Keratinocyte (primary cell): ENCODE measurements at regions not wholly inside any gene's neighbourhood (a gene's known extent, or its start where the extent isn't known, plus 50 kb on each side); places are given as distances from the start of the nearest gene placed in this dataset.

Experiments used
- DNase-seq: peaks from one replicate; pipeline ENCODE4 v3.0.0-alpha.2; 2011; ENCODE audit warnings: low read depth, missing footprints, low spot score
- FAIRE-seq: peaks from 2 replicates; lab custom pipeline; 2011; peaks lifted over from hg19 to GRCh38; lab: Jason Lieb, UNC
- H2AFZ ChIP-seq: 2 replicates; pipeline ENCODE4 v1.6.0; 2012; ENCODE audit warnings: low read length, control low read depth, inconsistent platforms; ENCODE audit not compliant: control insufficient read depth
- H3K27ac ChIP-seq: 2 replicates; pipeline ENCODE4 v1.5.1; 2011; ENCODE audit warnings: low read length; ENCODE audit not compliant: control insufficient read depth, insufficient read depth
- H3K27me3 ChIP-seq: 3 replicates; pipeline ENCODE4 v1.6.0; 2011; ENCODE audit warnings: low read length; ENCODE audit not compliant: control insufficient read depth, insufficient read depth; ENCODE audit errors: extremely low read depth
- H3K36me3 ChIP-seq, 2 experiments: 2 replicates in 1 of 2; 3 replicates in 1 of 2; pipeline ENCODE4 v1.5.1; 2011; ENCODE audit warnings: low read length in 2 of 2, mild to moderate bottlenecking in 1 of 2; ENCODE audit not compliant: control insufficient read depth in 2 of 2, insufficient read depth in 2 of 2; ENCODE audit errors: extremely low read depth in 1 of 2
- H3K4me1 ChIP-seq: 3 replicates; pipeline ENCODE4 v1.5.1; 2011; ENCODE audit warnings: low read length; ENCODE audit not compliant: control insufficient read depth, insufficient read depth; ENCODE audit errors: extremely low read depth
- H3K4me2 ChIP-seq: 3 replicates; pipeline ENCODE4 v1.6.0; 2011; ENCODE audit warnings: low read depth, low read length; ENCODE audit not compliant: control insufficient read depth, insufficient read depth; ENCODE audit errors: extremely low read depth
- H3K4me3 ChIP-seq, 3 experiments: fragments of 200-600 bp in 1 of 3; sonication (generic) in 1 of 3; 2 replicates in 2 of 3; 3 replicates in 1 of 3; pipeline ENCODE4 v1.5.1; 2011 to 2016; ENCODE audit warnings: low read length in 3 of 3, mild to moderate bottlenecking in 3 of 3, control low read depth in 2 of 3, inconsistent platforms in 1 of 3, low read depth in 1 of 3, mixed read lengths in 1 of 3, mixed run types in 1 of 3, moderate library complexity in 1 of 3; ENCODE audit not compliant: control insufficient read depth in 2 of 3, insufficient read depth in 2 of 3; ENCODE audit errors: extremely low read depth in 1 of 3
- H3K79me2 ChIP-seq: 2 replicates; pipeline ENCODE4 v1.6.0; 2012; ENCODE audit warnings: low read length; ENCODE audit not compliant: control insufficient read depth, insufficient read depth
- H3K9ac ChIP-seq: 3 replicates; pipeline ENCODE4 v1.6.0; 2011; ENCODE audit warnings: low read length; ENCODE audit not compliant: control insufficient read depth, insufficient read depth; ENCODE audit errors: extremely low read depth
- H3K9me1 ChIP-seq: 3 replicates; pipeline ENCODE4 v1.6.0; 2011; ENCODE audit warnings: low read length; ENCODE audit not compliant: control insufficient read depth, insufficient read depth; ENCODE audit errors: extremely low read depth
- H3K9me3 ChIP-seq: 2 replicates; pipeline ENCODE4 v1.5.1; 2012; ENCODE audit warnings: low read depth, low read length; ENCODE audit not compliant: control insufficient read depth
- H4K20me1 ChIP-seq: 3 replicates; pipeline ENCODE4 v1.6.0; 2011; ENCODE audit warnings: low read length; ENCODE audit not compliant: control insufficient read depth, insufficient read depth; ENCODE audit errors: extremely low read depth
- EZH2 ChIP-seq: IDR thresholded peaks from one replicate; pipeline ENCODE4 v1.6.1; 2012; ENCODE audit warnings: inconsistent platforms, mild to moderate bottlenecking, low read length, moderate library complexity
- dilution Hi-C: fragments of 300-500 bp; cut with MboI; formaldehyde crosslinking; loops from one replicate; pipeline ENCODE4 v1.7.0; 2020; ENCODE audit warnings: low sequenced_read_pairs; ENCODE audit not compliant: extremely low pct_ligation_motif_present
- TF ChIP-seq, protein P1 (sequence below), 3 experiments: IDR thresholded peaks in 1 of 3; conservative IDR thresholded peaks in 1 of 3; optimal IDR thresholded peaks in 1 of 3; 2 replicates in 2 of 3; 3 replicates in 1 of 3; pipeline versions ENCODE3 to v1.5.1; 2011; ENCODE audit warnings: low read length in 3 of 3, mild to moderate bottlenecking in 3 of 3, moderate library complexity in 2 of 3, control low read depth in 1 of 3, inconsistent platforms in 1 of 3; ENCODE audit not compliant: insufficient read depth in 2 of 3; ENCODE audit errors: extremely low read depth in 1 of 3

DNA sequence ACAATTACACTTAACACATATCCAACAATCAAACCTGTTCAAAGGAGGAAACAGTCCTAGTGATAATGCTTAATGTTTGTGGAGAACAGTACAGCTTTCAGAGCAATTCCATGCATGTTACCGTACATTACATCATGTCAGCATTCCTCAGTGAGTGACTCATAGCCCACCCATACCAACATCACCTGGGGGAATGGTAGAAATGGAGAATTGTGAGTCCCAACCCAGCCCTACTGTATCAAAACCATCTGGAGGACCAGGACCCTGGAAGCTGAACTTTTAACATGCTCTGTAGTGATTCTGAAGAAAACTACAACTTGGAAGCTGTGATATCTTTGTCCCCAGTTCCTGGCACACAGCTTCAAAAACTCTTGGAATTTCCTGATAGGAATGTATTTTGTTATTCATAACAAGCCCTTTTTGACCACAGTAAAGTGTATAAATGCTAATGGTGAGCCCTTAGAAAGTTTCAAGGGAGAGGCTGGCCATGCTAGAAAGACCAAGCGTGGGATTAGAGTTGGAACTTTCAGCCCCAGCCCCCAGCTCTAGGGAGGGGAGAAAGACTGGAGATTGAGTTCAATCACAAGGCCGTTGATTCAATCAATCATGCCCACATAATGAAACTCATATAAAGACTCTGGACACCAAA lies 301.1 kb downstream of the BUD13 start:
- TF ChIP-seq, protein P1, sequence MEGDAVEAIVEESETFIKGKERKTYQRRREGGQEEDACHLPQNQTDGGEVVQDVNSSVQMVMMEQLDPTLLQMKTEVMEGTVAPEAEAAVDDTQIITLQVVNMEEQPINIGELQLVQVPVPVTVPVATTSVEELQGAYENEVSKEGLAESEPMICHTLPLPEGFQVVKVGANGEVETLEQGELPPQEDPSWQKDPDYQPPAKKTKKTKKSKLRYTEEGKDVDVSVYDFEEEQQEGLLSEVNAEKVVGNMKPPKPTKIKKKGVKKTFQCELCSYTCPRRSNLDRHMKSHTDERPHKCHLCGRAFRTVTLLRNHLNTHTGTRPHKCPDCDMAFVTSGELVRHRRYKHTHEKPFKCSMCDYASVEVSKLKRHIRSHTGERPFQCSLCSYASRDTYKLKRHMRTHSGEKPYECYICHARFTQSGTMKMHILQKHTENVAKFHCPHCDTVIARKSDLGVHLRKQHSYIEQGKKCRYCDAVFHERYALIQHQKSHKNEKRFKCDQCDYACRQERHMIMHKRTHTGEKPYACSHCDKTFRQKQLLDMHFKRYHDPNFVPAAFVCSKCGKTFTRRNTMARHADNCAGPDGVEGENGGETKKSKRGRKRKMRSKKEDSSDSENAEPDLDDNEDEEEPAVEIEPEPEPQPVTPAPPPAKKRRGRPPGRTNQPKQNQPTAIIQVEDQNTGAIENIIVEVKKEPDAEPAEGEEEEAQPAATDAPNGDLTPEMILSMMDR (optimal IDR thresholded peaks at IDR 0.05 in 1 of 3, IDR thresholded peaks at IDR 0.05 in 1 of 3, conservative IDR thresholded peaks at IDR 0.05 in 1 of 3; ENCODE audit: extremely low read depth in 1 of 3, insufficient read depth in 2 of 3, low read length in 3 of 3), result no peak
- no peak for TF ChIP-seq EZH2
- Histone ChIP-seq H3K79me2 (no peaks in the 10 kb centered on the region), H3K9me1 (no peaks in the 10 kb centered on the region), H3K27ac (peak overlapping the region; percentile 88), H2AFZ (peak overlapping the region; percentile 56), H3K27me3 (no peaks in the 10 kb centered on the region), H3K9ac (peak overlapping the region; percentile 2), H3K4me1 (peaks cover 13% of the 10 kb centered on the region), H3K4me3 (no peak overlapping the region), H3K9me3 (no peaks in the 10 kb centered on the region), H4K20me1 (no peaks in the 10 kb centered on the region), H3K4me2 (peak overlapping the region; percentile 76), H3K36me3 (no peaks in the 10 kb centered on the region)
- FAIRE-seq (peak; percentile 98), DNase-seq (peak; percentile 26)
- dilution Hi-C loops, result no loop called here

DNA sequence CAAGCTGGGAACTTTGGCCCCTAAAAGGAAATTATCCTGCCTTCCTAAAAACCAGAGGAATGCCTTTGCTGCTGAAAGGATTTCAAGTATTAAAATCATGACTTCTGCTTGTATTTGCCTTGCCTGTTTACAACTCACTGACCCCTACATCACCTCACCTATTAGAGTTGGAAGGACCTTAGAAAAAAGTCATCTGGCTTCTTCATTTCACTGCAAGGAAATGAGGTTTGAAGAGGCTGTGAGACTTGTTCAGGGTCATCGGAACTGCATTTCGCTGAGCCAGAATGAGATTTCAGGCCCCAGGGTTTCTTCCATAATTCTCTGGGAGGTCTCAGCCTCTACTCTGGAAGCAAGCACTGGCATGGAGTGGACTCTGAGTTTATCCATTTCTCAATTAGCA lies 304.1 kb downstream of the BUD13 start:
- FAIRE-seq (no peak), DNase-seq (no peak)
- H3K9me1 ChIP-seq, result no peaks in the 10 kb centered on the region
- TF ChIP-seq, protein P1 (optimal IDR thresholded peaks at IDR 0.05 in 1 of 3, IDR thresholded peaks at IDR 0.05 in 1 of 3, conservative IDR thresholded peaks at IDR 0.05 in 1 of 3; ENCODE audit: extremely low read depth in 1 of 3, insufficient read depth in 2 of 3, low read length in 3 of 3), result no peak
- no peak for TF ChIP-seq EZH2
- H3K4me3 ChIP-seq, result no peak overlapping the region
- dilution Hi-C loops, result no loop called here
- peaks cover 3% of the 10 kb centered on the region for H3K27me3 ChIP-seq
- peaks cover 13% of the 10 kb centered on the region for H3K4me1 ChIP-seq
- no peak overlapping the region for H3K9ac ChIP-seq
- H3K79me2 ChIP-seq, result no peaks in the 10 kb centered on the region
- H3K4me2 ChIP-seq, result no peak overlapping the region
- no peak overlapping the region for H3K27ac ChIP-seq
- H4K20me1 ChIP-seq, result no peaks in the 10 kb centered on the region
- H2AFZ ChIP-seq, result no peak overlapping the region
- no peaks in the 10 kb centered on the region for H3K9me3 ChIP-seq
- H3K36me3 ChIP-seq, result no peaks in the 10 kb centered on the region
